ENCODE measurements at regions not wholly inside any gene's neighbourhood (a gene's known extent, or its start where the extent isn't known, plus 50 kb on each side); places are given as distances from the start of the nearest gene placed in this dataset.

DNA sequence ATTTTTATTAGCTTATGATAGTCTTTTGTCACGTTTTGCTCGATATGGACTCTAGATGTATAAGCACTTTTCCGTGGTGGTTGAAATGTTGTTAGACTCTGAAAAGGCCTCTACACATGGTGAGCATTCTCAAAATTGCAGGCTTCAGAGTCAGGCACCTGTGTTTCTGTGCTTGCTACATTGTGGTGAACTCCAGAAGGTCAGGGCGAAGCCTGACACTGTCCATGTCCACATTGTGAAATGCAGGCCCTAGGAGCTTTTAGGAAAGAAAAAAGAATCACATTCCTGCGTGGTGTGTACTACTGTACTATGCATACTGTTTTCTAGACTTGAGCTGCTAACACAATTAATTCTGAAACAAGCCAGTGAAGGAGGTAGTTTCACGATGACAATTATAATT, 86.3 kb downstream of the HS3ST1 start:
- DNase-seq = peak; percentile 21

DNA sequence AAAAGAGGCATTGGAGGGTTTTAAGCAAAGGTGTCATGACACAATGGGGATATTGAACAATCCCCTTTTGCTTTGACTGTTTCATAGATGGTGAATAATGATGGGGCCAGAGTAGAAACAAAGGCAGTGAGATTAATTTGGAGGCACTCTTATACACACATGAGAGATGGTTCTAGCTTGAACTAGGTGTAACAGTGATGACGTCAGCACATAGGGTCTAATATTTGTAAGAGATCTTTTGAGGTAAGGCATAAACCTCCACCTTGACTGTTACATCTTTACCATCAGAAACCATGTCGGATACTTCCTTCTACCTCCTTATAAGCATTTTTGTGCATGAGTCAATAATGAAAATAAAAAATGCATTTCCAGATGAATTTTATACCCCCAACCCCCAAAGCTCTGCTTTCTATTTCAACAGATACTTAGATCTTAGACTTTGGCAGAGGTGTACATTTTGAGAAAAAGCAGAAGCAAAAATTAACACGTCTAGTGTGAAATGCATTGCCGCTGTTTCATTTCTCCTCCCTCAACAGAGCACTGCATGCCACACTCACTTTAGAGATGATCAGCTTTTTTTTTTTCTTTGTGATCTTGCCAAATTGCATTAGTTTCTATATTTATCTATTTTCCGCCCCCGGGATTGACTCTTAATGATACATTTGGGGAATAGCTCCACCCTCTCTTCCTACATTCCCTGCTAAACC, 87.2 kb downstream of the HS3ST1 start:
- DNase-seq = peak; percentile 35

DNA sequence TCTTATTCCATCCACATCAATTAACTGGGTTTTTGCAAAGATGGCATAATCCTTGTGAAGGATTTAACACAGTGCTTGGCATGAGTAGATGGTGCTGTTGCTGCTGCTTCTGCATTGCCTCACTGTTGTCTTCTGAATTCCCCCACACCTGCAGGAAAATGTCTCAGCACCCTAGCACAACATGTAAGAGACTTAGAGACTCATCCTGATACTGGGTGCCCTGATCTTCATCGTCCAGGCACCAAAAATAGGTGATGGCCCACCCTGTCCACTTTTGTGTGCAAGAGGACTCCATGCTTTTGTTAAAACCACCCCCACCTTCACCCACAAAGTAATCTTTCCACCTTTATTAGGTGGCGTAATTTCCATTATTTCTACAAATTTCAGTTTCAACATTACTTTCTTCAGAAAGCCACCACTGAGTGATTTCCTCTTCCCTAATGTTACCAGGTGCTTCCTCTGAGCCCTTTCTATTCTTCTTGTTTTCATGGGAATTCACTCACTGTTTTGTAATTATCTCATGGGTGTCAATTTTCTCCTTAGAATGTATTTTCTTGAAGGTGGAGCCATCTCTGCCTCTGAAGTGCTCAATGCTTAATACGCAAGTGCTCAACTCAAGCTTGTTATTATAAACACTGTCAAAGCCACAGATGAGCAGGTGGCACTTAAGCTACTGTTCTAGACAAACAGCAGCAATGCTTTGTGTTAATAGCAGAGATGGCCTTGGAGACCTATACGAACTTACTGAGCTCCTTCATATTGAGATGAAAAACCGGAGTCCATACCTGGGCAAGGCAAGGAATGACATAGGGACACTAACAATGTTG, 89.5 kb downstream of the HS3ST1 start:
- no peak for DNase-seq

DNA sequence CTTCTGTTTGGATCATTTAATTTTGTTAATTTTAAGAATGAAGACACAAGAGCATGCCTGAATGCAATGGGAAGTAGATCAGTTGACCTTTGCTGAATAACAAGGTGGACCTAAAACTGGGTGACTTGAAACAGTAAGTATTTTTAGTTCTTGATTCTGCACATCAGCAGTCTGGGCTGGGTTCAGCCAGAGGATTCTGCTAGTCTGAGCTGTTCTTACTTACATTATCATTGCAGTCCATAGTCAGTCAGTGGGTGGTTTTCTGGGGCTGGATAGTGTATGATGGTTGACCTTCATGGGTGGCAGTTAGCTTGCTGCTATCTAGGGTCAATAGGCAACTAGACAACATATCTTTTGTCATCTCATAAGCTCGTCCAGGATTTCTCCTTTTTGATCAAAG, 91.4 kb downstream of the HS3ST1 start:
- no peak for DNase-seq

DNA sequence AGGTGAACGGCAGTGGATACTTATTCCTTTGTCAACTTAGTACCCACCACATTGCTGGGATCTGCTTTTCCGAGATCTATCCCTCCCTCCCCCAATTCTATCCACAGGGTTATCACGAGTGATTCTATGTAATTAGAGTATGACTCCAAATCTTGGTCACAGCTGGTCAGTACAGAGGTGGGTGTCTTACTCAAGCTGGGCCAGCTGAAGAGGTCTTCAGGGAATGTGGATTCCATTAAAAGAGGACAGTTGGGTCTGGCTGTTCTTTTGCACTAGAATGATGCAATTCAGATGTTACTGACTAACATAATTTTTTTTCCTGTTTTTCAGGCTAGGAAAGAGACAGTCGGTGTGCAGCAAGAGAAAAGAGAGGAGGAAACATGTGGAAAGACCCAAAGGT, 92.3 kb downstream of the HS3ST1 start:
- DNase-seq = no peak

DNA sequence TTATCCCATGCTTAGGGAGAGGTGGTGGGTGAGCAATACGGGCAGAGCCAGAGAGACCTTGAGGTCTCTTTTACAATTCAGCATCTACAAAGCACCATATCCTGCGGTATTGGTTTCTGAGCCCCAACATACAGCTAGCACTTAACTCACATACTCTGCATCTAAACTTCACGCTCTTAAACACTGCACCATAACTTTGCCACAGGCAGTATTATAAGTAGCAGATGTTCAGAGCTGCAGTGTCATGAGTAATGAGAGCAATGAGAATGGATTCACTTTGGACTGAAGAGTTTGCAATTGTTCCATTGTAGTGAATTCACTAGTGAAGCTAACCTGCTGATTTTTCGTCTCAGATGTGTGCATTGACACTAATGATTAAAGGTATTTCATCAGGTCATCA, 93.8 kb downstream of the HS3ST1 start:
- no peak for DNase-seq

DNA sequence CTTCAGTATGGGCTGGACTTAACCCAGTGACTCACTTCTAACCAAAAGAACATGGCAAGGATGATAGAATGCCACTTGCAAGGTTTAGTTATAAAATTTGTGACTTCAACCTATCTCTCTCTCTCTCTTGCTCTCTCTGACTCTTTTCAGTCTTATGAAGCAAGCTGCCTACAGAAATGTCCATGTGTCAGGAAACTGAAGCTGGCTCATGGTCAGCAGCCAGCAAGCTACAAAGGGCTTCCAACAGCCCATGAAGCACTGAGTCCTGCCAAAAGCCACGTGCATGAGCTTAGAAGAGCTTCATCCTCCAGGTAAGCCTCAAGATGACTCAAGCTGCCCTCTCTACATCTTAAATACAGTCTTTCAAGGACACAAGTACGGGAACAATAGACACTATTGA, 100.3 kb downstream of the HS3ST1 start:
- DNase-seq = no peak

DNA sequence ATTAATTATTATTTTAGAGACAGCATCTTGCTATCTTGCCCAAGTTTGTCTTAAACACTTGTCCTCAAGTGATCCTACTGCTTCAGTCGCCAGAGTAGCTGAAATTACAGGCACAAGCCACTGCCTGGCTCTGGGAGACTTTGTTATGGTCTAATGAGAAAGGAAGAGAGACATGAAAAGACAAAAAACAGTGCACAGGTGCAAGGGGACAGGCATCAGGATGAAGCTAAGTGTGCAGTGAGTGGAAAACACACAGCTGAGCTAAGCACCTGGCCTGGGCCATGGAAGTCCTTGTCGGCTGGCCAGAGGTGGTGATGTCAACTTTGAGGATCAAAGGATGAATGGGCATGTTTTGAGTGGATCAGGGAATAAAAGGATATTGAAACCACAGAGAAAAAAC, 102.7 kb downstream of the HS3ST1 start:
- DNase-seq = no peak

DNA sequence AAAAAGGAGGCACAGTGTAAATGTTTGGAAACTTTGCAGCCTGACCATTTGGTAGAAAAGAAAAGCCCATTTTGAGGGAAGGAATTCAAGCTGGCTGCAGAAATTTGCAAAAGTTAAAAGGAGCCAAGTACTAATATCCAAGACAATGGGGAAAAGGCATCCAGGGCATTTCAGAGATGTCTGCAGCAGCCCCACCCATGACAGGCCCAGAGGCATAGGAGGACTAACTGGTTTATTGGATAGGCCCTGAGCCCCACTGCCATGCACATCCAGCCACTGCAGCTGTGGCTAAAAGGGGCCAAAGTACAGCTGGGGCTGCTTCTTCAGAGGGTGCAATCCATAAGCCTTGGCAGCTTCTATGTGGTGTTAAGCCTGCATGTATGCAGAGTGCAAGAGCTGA, 104.9 kb downstream of the HS3ST1 start:
- no peak for DNase-seq

DNA sequence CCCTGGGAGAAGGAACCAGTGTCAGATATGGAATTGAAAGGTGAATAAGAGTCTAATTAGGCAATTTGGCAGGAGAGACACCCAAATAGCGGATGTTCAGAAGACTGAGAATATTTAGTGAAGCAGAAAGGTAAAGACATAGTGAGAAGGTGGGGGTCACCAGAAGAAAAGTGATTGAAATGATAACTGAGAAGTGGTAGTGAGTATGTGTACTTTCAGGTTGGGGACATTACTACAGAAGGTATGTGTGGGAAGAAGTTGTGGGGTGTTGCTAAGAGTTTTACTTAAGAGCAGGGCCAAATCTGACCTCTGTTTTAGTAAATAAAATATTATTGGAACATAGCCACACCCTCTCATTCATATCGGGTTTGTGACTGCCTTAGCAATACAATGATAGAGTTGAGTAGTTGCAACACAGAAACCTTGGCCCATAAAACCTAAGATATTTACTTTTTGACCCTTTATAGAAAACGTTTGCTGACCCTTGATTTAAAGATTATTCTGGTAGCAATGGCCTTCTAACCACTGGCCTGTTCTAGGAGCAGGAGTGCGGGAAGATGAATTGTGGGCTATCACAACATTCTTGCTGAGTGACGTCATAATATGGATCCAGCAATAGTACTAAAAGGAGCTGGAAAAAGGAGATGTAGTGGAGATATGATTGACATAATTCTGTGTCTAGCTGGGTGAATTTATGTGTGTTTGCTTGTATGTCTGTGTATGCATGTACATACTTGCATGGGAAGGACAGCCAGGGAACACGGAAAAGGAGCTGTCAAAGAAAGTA, 115.3 kb downstream of the HS3ST1 start:
- DNase-seq = no peak

DNA sequence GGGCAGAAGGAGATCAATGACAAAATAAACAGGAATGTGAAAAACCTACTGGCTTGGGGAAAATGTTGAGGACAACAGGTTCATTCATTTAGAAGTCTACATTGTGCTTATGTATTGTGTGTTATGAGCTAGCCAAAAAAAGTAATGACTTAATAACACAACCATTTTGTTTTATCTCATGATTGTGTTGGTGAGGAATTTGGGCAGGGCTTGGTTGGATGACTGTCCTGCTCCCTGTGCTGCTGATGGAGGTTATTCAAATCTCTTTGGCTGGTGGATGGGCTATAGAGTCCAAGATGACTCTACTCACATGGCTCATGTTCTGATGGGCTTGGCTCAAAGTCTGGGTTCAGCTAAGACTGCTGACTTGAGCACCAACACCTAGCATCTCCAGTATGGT, 116.3 kb downstream of the HS3ST1 start:
- no peak for DNase-seq

DNA sequence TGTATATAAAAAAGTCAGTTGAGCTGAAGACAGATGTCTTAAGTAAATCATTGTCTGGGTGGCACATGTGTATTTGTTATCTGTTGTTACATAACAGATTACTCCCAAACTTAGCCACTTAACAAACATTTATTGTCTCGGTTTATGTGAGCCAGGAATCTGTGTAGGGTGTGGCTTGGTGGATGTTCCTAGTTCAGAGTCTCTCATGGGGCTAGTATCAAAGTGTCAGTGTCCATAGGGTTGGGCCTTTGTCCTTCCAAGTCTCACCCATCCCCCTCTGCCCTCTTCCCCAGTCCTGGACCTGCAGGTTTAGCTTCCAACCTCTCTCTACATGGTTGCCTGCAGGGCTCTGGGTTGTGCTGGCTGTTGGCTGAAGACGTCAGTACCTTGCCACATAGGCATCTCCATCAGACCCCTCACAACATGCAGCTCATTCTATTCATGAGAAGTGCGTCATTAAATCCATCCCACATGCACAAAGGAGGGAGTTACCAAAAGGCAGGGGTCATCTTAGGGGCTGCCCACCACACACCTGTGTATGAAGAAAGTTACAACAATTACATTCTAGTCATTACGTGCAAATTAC, 127.5 kb downstream of the HS3ST1 start:
- no peak for DNase-seq

DNA sequence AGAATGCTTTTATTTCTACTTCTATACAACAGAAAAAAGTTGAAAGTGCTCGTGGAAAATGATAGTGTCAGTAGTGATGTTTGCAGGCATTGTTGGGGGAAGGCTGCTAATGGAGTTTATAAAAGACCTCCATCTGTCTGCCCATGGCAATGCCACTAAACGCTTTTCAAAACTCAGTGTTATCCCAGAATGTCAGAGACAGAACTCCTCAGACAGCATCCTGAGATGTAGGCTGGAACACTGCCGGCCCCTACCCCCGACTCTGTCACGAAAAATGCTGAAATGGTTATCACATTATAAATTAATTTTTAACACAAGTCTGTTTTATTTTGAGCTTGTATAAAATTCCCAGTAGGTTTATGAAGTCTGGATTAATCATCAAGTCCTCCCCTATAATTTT, 128.9 kb downstream of the HS3ST1 start:
- no peak for DNase-seq

DNA sequence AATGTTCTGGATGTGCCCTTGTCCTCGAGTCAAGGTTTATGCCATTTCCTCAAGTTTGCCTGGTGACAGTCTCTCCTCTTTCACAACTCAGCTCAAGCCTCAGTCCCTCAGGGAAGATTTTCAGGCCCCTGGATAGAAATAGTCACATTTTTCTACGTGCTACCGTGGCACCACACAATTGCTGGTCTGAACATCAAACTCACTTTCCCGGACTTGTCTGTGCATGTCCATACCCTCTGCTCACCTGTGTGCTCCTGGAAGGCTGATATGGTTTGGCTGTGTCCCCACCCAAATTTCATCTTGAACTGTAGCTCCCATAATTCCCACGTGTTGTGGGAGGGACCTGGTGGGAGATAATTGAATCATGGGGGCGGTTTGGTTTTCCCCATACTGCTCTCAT, 129.7 kb downstream of the HS3ST1 start:
- no peak for DNase-seq

DNA sequence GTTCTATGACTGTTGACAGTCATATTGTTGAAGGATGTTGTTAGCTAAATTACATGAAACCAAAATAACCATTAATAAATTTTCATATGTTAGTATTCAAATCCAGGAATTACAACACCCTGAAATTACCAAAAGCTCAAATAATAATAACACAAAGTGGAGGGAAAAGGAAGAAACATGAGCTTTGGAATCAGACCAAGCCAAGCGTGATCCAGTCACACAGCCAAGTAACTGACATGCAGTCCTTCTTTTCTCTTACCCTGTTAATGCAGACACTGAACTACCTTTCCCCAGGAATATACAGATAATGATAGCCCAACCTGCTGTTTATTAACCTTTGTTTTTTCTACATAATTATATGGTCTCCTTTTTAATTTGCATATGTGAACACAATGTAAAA, 130.2 kb downstream of the HS3ST1 start:
- no peak for DNase-seq

DNA sequence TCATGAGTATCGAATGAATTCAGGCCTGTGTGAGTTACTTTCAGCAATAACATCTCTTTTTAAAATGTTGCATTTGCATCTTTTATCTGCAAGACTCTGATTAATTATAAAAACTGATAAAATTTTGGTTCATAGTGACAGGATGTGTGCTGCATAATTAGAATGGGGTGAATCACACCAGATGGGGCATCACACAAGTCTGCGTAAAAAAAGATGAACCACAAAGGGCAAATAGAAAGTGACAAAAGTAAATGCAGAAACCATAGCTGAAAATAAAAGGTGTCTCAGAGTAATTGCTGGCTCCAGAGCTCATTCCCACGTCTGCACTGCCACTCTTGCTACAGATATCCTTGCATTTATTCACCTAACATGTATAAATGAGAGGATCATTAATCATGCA, 131.1 kb downstream of the HS3ST1 start:
- DNase-seq = no peak

DNA sequence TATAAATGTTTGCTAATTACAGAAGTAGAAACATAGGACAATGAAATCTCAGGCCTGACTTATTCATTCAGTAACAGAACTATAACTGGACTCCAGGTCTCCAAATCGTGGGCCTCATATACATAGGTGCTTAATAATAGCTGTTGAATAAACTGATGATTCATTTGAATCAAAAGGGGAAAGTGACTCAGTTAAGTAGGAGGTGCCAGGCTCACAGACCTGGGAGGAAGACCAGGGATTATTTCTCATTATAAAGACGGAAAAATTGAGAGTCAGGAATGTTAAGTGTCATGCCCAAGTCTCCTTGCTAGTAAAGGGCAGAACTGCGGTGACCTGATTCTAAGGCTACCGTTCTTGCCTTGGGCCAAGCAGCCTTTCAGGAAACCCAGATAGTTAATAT, 131.5 kb downstream of the HS3ST1 start:
- DNase-seq = no peak

DNA sequence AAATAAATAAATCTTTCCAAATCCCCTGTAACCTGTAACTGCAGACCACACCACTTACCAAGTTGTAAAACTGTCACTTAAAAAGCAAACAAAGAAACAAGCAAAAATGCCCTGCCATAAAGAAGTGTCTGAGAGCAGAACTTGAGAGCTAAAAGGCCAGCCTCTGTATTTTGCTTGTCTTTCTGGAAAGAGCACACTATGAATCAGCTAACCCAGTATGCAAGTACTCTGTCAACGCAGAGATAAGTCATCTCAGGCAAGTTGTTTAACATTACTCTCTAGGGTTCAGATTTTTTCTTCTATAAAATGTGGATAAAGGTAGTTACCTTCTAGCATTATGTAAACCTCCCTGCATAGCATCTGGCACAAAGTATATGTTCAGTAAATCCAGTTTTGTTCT, 134.8 kb downstream of the HS3ST1 start:
- DNase-seq = no peak

DNA sequence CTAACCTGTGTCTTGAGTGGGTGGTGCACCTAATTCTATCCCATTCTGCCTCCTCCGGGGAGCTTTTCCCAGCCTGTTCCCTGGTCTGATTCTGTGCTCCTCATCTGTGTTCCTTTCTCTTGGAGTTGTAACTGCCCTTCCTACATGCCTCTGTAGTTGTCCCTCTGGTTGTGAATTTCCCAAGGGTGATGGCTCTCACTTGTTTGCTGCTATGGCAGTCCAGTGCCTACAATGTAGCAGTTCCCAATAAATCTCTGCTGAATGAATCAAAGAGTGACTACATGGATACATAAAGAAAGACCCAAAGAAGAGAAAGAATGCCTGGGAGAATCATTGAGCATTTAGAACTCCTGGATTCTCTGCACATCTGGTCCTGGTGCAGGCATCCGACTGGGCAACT, 141.6 kb downstream of the HS3ST1 start:
- no peak for DNase-seq

DNA sequence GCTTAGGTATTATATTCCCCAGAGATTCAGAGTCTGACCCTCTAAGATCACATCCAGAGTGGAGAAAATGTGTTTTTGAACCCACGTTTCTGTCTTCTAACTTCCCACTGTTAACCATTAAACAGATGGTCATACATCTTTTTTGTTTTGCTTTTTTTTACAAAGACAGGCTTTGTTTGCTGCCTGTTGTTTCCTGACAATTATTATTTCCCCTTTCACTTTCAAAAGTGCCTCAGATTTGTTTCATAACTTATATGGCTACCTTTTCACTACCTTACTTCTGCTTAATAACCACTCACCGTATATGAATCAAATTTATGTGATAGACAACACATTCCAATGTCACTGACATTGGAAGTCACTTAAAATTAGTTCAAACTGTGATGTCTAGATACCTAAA, 142.2 kb downstream of the HS3ST1 start:
- no peak for DNase-seq

DNA sequence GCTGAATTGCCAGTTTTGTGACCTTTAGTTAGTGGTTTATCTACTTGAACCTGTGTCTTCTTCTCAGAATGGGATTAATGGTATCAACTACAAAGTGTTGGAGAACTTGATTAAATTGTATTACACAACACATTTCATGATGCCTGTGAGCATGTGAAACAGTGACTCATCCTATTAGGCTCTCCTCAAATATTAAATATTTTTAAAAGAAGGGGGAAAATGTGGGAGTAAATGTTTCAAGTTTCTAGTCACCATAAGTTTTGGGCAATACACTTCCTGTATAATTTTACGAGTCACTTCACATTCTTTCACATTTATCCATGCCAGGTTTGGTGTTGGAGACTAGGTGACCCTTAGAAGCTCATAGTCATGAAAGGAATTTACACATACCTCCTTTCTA, 147.0 kb downstream of the HS3ST1 start:
- DNase-seq = no peak

DNA sequence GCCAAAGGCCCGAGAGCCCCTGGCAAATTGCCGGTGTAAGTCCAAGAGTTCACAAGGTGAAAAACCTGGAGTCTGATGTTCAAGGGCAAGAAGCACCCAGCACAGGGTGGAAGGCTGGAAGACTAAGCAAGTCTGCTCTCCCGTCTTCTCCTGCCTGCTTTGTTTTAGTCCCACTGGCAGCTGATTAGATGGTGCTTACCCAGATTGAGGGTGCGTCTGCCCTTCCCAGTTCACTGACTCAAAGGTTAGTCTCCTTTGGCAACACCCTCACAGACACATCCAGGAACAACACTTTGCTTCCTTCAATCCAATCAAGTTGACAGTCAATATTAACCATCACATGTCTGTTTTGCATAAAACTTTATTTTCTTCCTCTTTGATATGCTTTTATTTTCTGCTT, 157.4 kb downstream of the HS3ST1 start:
- no peak for DNase-seq

DNA sequence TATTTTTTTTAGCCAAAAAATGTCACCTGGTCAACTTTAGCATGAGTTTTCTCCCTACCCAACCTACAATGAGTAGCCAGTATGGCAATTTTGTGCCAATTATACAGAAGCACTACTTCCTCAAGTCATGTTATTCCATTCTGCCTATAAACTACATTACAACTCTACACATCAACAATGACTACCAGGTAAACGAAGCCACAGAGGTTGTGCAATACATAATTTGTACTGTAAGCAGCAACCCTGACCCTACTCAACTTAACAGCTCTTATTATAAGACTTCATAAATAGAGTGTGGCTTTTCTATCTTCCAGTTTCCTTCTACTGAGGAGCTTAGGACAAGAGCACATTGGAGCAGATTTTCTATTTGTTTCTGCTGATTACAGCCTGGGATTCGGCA, 160.5 kb downstream of the HS3ST1 start:
- no peak for DNase-seq
